ENCODE measurements at regions not wholly inside any gene's neighbourhood (a gene's known extent, or its start where the extent isn't known, plus 50 kb on each side); places are given as distances from the start of the nearest gene placed in this dataset.

GRCh38 chr7:9958486-9958885, 1015.2 kb upstream of the PHF14 start:
- CTCF ChIA-PET, result interaction anchor here (0.6 kb wide), 1 partner anchor 14 kb away, joined by 3 read pairs; no protein-coding TSS in a partner anchor
- BruUV-seq (replicated peaks), result no TSS peak
- WGBS, 2 experiments (ENCODE audit: extremely low coverage in 2 of 2, insufficient read length in 1 of 2), result no CpG with 5 or more reads among the region's 5 CpGs

More at GRCh38 chr7:9958486-9958885, 1015.2 kb upstream of the PHF14 start:
- TF ChIP-seq SMC3 (IDR thresholded peaks at IDR 0.05; ENCODE audit: low read depth, low read length) (no peak), BHLHE40 (IDR thresholded peaks at IDR 0.05; ENCODE audit: low read depth, low read length) (no peak), RFX5 (IDR thresholded peaks at IDR 0.05; ENCODE audit: low read depth, low read length) (no peak), CEBPB (IDR thresholded peaks at IDR 0.05; ENCODE audit: low read depth, low read length) (no peak), NFE2L2 (IDR thresholded peaks at IDR 0.05; ENCODE audit: low read depth, low read length) (no peak), ELK1 (IDR thresholded peaks at IDR 0.05; ENCODE audit: borderline replicate concordance, low read depth, low read length) (no peak), FOS (IDR thresholded peaks at IDR 0.05; ENCODE audit: low read depth, low read length) (no peak), MXI1 (IDR thresholded peaks at IDR 0.05; ENCODE audit: borderline replicate concordance, low read depth, low read length) (no peak), RCOR1 (IDR thresholded peaks at IDR 0.05; ENCODE audit: insufficient replicate concordance, low read length) (no peak), POLR2A (IDR thresholded peaks at IDR 0.05; ENCODE audit: low read depth, low read length) (no peak), CHD1 (IDR thresholded peaks at IDR 0.05; ENCODE audit: low read depth, low read length) (no peak), MAZ (IDR thresholded peaks at IDR 0.05; ENCODE audit: borderline replicate concordance, low read depth, low read length) (no peak), MAFK (IDR thresholded peaks at IDR 0.05; ENCODE audit: low read depth, low read length) (no peak), CTCF (conservative IDR thresholded peaks at IDR 0.05; ENCODE audit: low read depth, low read length) (no peak), RAD21 (IDR thresholded peaks at IDR 0.05; ENCODE audit: low read length) (no peak), USF2 (IDR thresholded peaks at IDR 0.05; ENCODE audit: low read depth, low read length) (no peak)
- Histone ChIP-seq H2BK15ac (ENCODE audit: low read depth, low read length) (no peak overlapping the region), H4K91ac (ENCODE audit: insufficient read depth, low read depth, low read length) (no peak overlapping the region), H3K9me1 (ENCODE audit: insufficient read depth, low read length) (no peaks in the 10 kb centered on the region), H3K4me3 (ENCODE audit: insufficient read depth, low read depth, low read length) (no peak overlapping the region), H3K36me3 (ENCODE audit: control insufficient read depth, insufficient read depth, low read length) (no peaks in the 10 kb centered on the region), H4K5ac (ENCODE audit: low read depth, low read length) (no peak overlapping the region), H3K18ac (ENCODE audit: low read depth, low read length) (no peak overlapping the region), H3K79me1 (ENCODE audit: low read depth in 1 of 2, low read length in 2 of 2) (no peaks in the 10 kb centered on the region), H4K8ac (ENCODE audit: low read depth in 2 of 2, low read length in 2 of 2) (no peak overlapping the region), H3K4me2 (ENCODE audit: low read depth, low read length) (no peak overlapping the region), H2BK120ac (ENCODE audit: low read depth, low read length) (no peak overlapping the region), H3K9ac (ENCODE audit: low read depth, low read length) (no peak overlapping the region), H2AK5ac (ENCODE audit: low read depth, low read length) (no peak overlapping the region), H2BK5ac (ENCODE audit: low read depth, low read length, poor library complexity, severe bottlenecking) (no peak overlapping the region), H3K9me3 (ENCODE audit: control insufficient read depth, insufficient read depth, low read length) (peaks cover 16% of the 10 kb centered on the region), H3K27ac (ENCODE audit: insufficient read depth, low read length) (no peak overlapping the region), H4K20me1 (ENCODE audit: insufficient read depth, low read length) (no peaks in the 10 kb centered on the region), H3K56ac (ENCODE audit: extremely low read depth, insufficient read depth, low read length) (no peak overlapping the region), H3K4me1 (ENCODE audit: control insufficient read depth, insufficient read depth, low read length) (no peaks in the 10 kb centered on the region), H3K27me3 (ENCODE audit: control insufficient read depth, insufficient read depth, low read length) (no peaks in the 10 kb centered on the region), H3K4ac (ENCODE audit: low read depth, low read length) (no peak overlapping the region), H2BK20ac (ENCODE audit: low read depth, low read length) (no peak overlapping the region), H2AFZ (replicated peaks; ENCODE audit: low read length, poor library complexity) (no peak overlapping the region), H3K14ac (replicated peaks; ENCODE audit: low read depth, low read length) (no peak overlapping the region), H2AK9ac (replicated peaks; ENCODE audit: low read depth, low read length, poor library complexity) (no peak overlapping the region), H3K23ac (ENCODE audit: low read depth, low read length) (no peak overlapping the region)
- intact Hi-C loops (cut with micrococcal nuclease) (no loop called here), in situ Hi-C loops (cut with MboI; ENCODE audit: low sequenced_read_pairs) (no loop called here), dilution Hi-C loops (cut with HindIII; ENCODE audit: low sequenced_read_pairs, unreplicated experiment) (no loop called here)
- DNase-seq (no peak), ATAC-seq (ENCODE audit: low read depth) (no peak)
- POLR2A ChIA-PET (ENCODE audit: unreplicated experiment), result no interaction called here

All from IMR-90 (cell line).